ENCODE measurements at regions not wholly inside any gene's neighbourhood (a gene's known extent, or its start where the extent isn't known, plus 50 kb on each side); places are given as distances from the start of the nearest gene placed in this dataset.

DNA sequence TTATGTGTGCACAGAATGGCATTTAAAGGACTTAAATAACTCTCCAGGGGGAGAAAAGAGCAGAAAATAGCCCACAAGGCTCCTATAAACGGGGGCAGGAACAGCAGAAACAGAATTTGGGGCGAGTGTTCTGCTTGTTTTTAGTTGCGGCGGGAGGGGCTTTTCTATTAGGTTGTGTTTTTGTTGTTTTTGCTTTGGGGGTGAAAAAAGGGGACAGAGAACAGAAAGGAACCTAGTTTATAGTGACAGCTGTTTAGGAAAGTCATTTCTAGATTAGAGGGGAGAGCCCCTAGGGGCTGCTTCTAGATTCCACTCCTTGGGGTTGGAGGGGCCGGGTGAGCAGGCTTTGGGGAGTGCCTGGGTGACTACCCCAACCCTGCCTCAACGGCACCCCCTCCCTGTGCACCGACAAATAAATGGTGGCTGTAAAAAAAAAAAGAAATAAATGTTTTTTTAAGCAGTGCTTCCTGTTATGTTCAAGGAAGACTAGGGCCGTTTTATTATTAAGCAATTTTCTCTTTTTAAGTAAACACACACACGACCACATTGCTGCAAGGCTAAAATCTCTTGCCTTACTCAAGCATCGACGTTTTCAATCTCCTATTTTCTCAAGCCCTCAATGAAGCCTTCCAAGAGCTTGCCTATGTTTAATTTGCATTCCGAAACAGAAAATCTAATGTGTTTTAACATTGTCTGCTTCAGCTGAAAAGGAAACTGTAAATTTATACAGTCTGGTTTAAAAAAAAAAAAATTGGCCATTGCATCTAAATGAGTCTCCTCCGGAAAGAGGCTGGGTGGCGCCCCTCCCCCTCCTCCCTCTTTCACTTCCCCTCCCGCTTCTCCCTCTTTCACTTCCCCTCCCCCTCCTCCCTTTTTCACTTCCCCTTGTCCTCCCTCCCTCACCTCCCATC is 123.3 kb upstream of the TBL1X start:
- H3K4me1 ChIP-seq (ENCODE audit: control insufficient read depth, insufficient read depth, low read length), result peaks cover 18% of the 10 kb centered on the region
- no peaks in the 10 kb centered on the region for H3K27me3 ChIP-seq (ENCODE audit: control insufficient read depth in 1 of 2, insufficient read depth in 2 of 2, low read length in 2 of 2)
- no peaks in the 10 kb centered on the region for H3K36me3 ChIP-seq (ENCODE audit: control insufficient read depth in 2 of 2, insufficient read depth in 2 of 2, low read length in 2 of 2)
- no peaks in the 10 kb centered on the region for H3K9me3 ChIP-seq (ENCODE audit: control insufficient read depth in 2 of 2, low read length in 2 of 2)
- H3K27ac ChIP-seq (ENCODE audit: low read length), result peak overlapping the region; percentile 53
- H3K4me3 ChIP-seq (ENCODE audit: low read length in 2 of 2), result peak overlapping the region in 1 of 2 donors; percentile 3
- H3K9ac ChIP-seq (ENCODE audit: low read length in 2 of 2), result peak overlapping the region in 1 of 2 donors; percentile 4

DNA sequence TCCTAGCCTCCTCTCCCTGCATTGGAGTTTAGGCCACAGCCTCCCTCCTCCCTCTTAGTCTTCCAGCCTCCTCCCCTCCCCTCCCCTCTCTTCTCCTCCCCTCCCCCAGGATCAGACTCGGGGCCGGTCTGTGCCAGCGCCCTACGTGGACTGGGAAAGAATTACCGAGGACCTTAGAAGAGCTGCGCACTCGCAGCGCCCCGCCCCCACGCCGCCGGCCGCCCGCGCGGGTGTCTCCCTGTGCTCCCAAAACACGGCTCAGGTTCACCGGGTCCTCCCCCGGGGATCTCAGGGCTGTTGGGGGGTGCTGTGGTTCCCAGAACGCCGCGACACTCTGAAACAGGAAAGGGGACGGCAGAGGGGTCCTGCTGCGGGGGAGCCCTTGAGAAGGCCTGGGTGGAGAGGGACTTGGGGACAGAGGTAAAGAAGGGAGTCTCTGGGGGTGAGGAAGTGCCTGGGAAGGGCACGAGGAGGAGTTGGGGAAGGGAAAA is 122.3 kb upstream of the TBL1X start:
- Histone ChIP-seq H3K4me3 (ENCODE audit: low read length in 2 of 2) (peak overlapping the region; percentile 12 to 59), H3K4me1 (ENCODE audit: control insufficient read depth, insufficient read depth, low read length) (peaks cover 15% of the 10 kb centered on the region), H3K27ac (ENCODE audit: low read length) (no peak overlapping the region), H3K36me3 (ENCODE audit: control insufficient read depth in 2 of 2, insufficient read depth in 2 of 2, low read length in 2 of 2) (no peaks in the 10 kb centered on the region), H3K9me3 (ENCODE audit: control insufficient read depth in 2 of 2, low read length in 2 of 2) (no peaks in the 10 kb centered on the region), H3K9ac (ENCODE audit: low read length in 2 of 2) (no peak overlapping the region), H3K27me3 (ENCODE audit: control insufficient read depth in 1 of 2, insufficient read depth in 2 of 2, low read length in 2 of 2) (no peaks in the 10 kb centered on the region)

DNA sequence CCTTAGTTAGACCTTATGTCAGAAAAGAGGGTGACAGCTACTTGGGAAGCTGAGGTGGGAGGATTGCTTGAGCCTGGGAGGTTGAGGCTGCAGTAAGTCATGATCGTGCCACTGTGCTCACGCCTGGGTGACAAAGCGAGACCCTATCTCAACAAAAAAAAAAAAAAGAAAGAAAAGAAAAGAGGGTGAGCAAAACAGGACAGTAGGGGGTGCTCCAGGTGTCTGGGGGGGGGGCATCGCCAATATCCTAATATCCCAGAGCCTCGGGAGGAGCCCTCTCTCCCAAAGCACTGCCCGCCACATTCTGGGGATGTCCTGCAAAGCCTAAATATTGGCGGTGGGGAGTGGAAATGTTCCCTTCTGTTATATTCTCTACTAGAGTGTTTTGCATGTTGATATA is 120.9 kb upstream of the TBL1X start:
- peaks cover 20% of the 10 kb centered on the region for H3K4me1 ChIP-seq (ENCODE audit: control insufficient read depth, insufficient read depth, low read length)
- no peaks in the 10 kb centered on the region for H3K36me3 ChIP-seq (ENCODE audit: control insufficient read depth in 2 of 2, insufficient read depth in 2 of 2, low read length in 2 of 2)
- H3K9me3 ChIP-seq (ENCODE audit: control insufficient read depth in 2 of 2, low read length in 2 of 2), result no peaks in the 10 kb centered on the region
- no peak overlapping the region for H3K4me3 ChIP-seq (ENCODE audit: low read length in 2 of 2)
- no peaks in the 10 kb centered on the region for H3K27me3 ChIP-seq (ENCODE audit: control insufficient read depth in 1 of 2, insufficient read depth in 2 of 2, low read length in 2 of 2)
- H3K27ac ChIP-seq (ENCODE audit: low read length), result no peak overlapping the region
- H3K9ac ChIP-seq (ENCODE audit: low read length in 2 of 2), result no peak overlapping the region

DNA sequence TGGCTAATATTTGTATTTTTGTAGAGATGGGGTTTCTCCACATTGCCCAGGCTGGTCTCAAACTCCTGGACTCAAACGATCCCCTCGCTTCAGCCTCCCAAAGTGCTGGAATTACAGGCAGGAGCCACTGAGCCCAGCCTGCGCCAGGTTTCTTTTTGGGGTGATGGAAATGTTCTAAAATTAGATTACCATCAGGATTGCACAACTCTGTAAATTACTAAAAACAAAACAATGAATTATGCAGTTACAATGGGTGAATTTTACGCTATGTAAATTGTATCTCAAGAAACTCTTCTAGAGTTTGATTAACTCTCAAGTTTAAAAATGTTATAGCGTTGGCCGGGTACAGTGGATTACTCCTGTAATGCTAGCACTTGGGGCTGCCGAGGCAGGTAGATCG is 118.9 kb upstream of the TBL1X start:
- Histone ChIP-seq H3K9ac (ENCODE audit: low read length in 2 of 2) (no peak overlapping the region), H3K27me3 (ENCODE audit: control insufficient read depth in 1 of 2, insufficient read depth in 2 of 2, low read length in 2 of 2) (no peaks in the 10 kb centered on the region), H3K4me3 (ENCODE audit: low read length in 2 of 2) (no peak overlapping the region), H3K4me1 (ENCODE audit: control insufficient read depth, insufficient read depth, low read length) (peaks cover 23% of the 10 kb centered on the region), H3K27ac (ENCODE audit: low read length) (no peak overlapping the region), H3K36me3 (ENCODE audit: control insufficient read depth in 2 of 2, insufficient read depth in 2 of 2, low read length in 2 of 2) (no peaks in the 10 kb centered on the region), H3K9me3 (ENCODE audit: control insufficient read depth in 2 of 2, low read length in 2 of 2) (no peaks in the 10 kb centered on the region)

DNA sequence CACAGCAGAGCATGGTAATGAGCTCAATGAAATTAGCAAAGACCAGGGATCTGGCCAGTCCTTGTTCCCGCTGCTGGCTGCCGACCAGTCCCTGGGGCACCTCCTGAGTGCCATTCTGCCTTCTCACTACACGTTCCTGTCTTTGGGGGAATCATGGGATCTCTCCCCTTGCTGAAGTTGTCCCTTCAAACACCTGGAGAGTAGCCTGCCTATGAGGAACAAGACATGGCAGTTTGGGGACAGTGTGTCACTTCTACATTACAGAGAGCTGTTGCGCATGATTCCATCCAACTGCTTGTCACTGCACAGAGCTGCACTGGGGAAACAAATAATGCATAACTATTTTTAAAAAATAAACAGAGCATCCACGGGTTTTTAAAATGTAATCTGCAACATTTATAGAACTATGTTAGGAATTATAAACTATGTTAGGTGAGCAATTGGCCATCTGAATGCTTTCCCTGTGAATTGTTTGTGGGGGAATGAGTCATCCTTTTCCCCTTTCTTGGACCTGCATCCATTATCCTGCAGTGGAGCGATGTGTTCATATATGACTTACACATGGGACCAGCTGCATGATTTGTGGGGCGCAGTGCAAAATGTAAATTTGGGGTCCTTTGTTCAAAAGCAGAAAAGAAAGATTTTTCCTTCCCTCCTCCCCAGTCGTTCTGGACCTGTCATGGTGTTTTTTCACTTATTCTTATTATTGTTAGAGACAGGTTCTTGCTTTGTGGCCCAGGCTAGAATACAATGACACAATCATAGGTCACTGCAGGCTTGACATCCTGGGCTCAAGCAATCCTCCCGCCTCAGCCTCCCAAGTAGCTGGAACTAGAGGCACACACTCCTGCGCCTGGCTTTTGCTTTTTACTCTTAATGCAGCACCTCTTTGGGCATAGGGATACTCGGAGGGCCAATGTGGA is 115.0 kb upstream of the TBL1X start:
- H3K27ac ChIP-seq (ENCODE audit: low read length), result no peak overlapping the region
- no peak overlapping the region for H3K4me3 ChIP-seq (ENCODE audit: low read length in 2 of 2)
- H3K27me3 ChIP-seq (ENCODE audit: control insufficient read depth in 1 of 2, insufficient read depth in 2 of 2, low read length in 2 of 2), result no peaks in the 10 kb centered on the region
- no peak overlapping the region for H3K9ac ChIP-seq (ENCODE audit: low read length in 2 of 2)
- H3K9me3 ChIP-seq (ENCODE audit: control insufficient read depth in 2 of 2, low read length in 2 of 2), result no peaks in the 10 kb centered on the region
- H3K36me3 ChIP-seq (ENCODE audit: control insufficient read depth in 2 of 2, insufficient read depth in 2 of 2, low read length in 2 of 2), result no peaks in the 10 kb centered on the region
- peaks cover 20% of the 10 kb centered on the region for H3K4me1 ChIP-seq (ENCODE audit: control insufficient read depth, insufficient read depth, low read length)

DNA sequence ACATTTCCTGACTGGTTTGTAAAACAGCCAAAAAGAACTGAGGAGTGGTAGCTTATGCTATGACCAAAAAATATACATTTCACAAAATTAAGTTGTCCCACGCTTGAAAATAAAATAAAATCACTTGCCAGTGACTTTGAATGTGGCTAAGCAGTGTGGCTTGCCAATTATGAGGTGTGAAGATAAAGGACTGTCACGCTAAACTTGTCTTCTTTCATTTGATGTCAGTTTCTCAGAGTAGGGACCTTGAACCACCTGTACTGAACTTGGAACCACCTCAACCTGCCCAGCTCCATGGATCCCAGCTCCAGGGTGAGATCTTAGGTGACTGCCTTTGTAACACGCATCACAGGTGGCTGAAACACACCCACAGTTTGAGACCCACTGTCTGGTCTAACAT is 113.7 kb upstream of the TBL1X start:
- Histone ChIP-seq H3K9ac (ENCODE audit: low read length in 2 of 2) (no peak overlapping the region), H3K4me1 (ENCODE audit: control insufficient read depth, insufficient read depth, low read length) (peaks cover 20% of the 10 kb centered on the region), H3K27ac (ENCODE audit: low read length) (no peak overlapping the region), H3K9me3 (ENCODE audit: control insufficient read depth in 2 of 2, low read length in 2 of 2) (no peaks in the 10 kb centered on the region), H3K27me3 (ENCODE audit: control insufficient read depth in 1 of 2, insufficient read depth in 2 of 2, low read length in 2 of 2) (no peaks in the 10 kb centered on the region), H3K36me3 (ENCODE audit: control insufficient read depth in 2 of 2, insufficient read depth in 2 of 2, low read length in 2 of 2) (no peaks in the 10 kb centered on the region), H3K4me3 (ENCODE audit: low read length in 2 of 2) (no peak overlapping the region)

DNA sequence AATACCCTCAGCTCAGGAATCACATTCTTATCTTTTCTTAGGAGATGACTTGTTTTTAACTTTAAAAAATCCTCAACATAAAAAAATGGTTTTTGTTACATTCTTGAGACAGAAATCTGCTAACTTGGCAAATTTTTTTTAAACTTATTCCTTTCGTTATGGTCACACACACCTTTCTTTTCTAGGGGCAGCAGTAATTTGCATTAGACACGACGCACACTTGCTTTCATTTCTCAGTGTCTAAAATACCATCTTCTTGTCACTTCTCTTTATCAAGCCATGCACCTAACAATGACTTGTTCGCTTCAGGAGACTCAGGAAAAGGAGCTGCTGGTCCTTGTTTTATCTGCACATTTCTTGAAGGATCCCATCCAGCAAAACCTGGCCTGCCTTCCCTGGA is 112.6 kb upstream of the TBL1X start:
- H3K4me1 ChIP-seq (ENCODE audit: control insufficient read depth, insufficient read depth, low read length), result peaks cover 20% of the 10 kb centered on the region
- H3K4me3 ChIP-seq (ENCODE audit: low read length in 2 of 2), result no peak overlapping the region
- no peaks in the 10 kb centered on the region for H3K27me3 ChIP-seq (ENCODE audit: control insufficient read depth in 1 of 2, insufficient read depth in 2 of 2, low read length in 2 of 2)
- no peaks in the 10 kb centered on the region for H3K36me3 ChIP-seq (ENCODE audit: control insufficient read depth in 2 of 2, insufficient read depth in 2 of 2, low read length in 2 of 2)
- H3K9ac ChIP-seq (ENCODE audit: low read length in 2 of 2), result no peak overlapping the region
- no peaks in the 10 kb centered on the region for H3K9me3 ChIP-seq (ENCODE audit: control insufficient read depth in 2 of 2, low read length in 2 of 2)
- H3K27ac ChIP-seq (ENCODE audit: low read length), result no peak overlapping the region

DNA sequence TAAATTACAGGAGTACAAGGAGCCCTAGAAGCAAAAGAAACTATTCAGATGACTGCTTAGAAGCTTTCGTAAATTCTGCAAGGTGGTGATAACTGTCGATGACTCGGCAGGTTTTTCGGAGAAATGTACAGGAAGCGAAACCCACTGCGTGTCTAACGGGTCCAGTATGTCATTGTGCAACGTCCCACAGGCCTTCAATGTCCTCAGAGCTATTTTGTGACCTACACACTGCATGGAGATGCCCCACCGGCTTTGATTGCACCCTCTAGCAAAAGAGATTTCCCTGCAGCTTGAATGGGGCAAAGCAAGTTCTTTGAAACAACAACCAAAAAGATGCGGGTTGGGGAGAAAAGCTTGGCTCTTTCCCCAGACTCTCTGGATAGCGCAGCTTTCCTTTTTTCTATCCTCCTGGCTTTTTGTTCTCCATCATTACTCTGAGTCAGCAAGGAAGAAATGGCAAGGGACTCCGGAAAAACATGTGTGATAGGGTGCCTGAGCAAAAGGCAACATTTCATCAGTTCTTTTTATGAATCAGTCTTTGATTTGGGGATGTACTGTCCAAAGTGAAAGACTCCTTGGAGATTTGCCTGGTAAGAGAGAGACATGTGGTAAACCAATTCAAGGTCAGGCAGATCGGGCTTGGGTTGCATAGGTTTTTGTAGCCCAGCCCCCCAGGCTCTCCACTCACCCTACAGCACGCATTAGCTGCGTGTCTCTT is 112.0 kb upstream of the TBL1X start:
- Histone ChIP-seq H3K4me1 (ENCODE audit: control insufficient read depth, insufficient read depth, low read length) (peaks cover 20% of the 10 kb centered on the region), H3K36me3 (ENCODE audit: control insufficient read depth in 2 of 2, insufficient read depth in 2 of 2, low read length in 2 of 2) (no peaks in the 10 kb centered on the region), H3K27ac (ENCODE audit: low read length) (no peak overlapping the region), H3K4me3 (ENCODE audit: low read length in 2 of 2) (no peak overlapping the region), H3K27me3 (ENCODE audit: control insufficient read depth in 1 of 2, insufficient read depth in 2 of 2, low read length in 2 of 2) (no peaks in the 10 kb centered on the region), H3K9me3 (ENCODE audit: control insufficient read depth in 2 of 2, low read length in 2 of 2) (no peaks in the 10 kb centered on the region), H3K9ac (ENCODE audit: low read length in 2 of 2) (no peak overlapping the region)

DNA sequence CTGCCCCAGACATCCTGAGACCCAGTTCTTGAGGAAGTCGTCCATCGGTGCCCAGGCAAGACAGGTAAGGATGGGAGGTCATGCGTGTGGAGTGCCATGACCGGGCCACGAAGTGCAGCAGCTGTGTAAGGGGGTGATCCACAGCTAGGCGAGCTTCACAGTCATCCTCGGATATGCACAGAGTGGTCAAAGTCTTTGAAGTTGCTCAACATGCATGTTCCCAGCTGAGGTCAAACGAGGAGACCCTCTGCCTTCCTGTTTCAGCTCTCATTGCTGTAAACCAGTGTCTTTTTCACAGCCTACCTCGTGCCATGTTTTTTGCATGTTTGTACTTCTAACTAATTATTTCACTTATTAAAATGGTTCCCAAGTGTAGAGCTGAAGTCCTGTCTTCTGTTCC is 109.9 kb upstream of the TBL1X start:
- H3K9ac ChIP-seq (ENCODE audit: low read length in 2 of 2), result no peak overlapping the region
- H3K27me3 ChIP-seq (ENCODE audit: control insufficient read depth in 1 of 2, insufficient read depth in 2 of 2, low read length in 2 of 2), result no peaks in the 10 kb centered on the region
- H3K27ac ChIP-seq (ENCODE audit: low read length), result no peak overlapping the region
- no peaks in the 10 kb centered on the region for H3K36me3 ChIP-seq (ENCODE audit: control insufficient read depth in 2 of 2, insufficient read depth in 2 of 2, low read length in 2 of 2)
- H3K4me1 ChIP-seq (ENCODE audit: control insufficient read depth, insufficient read depth, low read length), result peaks cover 12% of the 10 kb centered on the region
- no peaks in the 10 kb centered on the region for H3K9me3 ChIP-seq (ENCODE audit: control insufficient read depth in 2 of 2, low read length in 2 of 2)
- H3K4me3 ChIP-seq (ENCODE audit: low read length in 2 of 2), result no peak overlapping the region

DNA sequence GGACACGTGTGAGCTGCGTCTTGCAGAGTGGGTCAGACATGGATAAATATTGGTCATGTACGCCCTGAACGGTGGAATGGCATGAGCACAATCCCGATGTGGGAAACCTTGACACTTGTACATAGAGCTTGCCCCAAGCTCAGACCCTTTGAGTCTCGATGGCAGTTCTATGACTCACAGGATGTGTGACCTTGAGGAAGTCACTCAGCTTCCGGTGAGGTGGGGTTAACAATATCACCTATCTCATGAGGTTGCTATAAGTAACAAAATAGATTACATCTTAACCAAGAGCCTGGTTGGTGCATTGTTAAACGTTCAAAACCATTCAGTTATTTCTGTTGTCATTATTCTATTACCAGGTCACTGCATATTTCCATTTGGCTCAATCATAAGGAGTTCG is 109.1 kb upstream of the TBL1X start:
- peaks cover 5% of the 10 kb centered on the region for H3K4me1 ChIP-seq (ENCODE audit: control insufficient read depth, insufficient read depth, low read length)
- H3K4me3 ChIP-seq (ENCODE audit: low read length in 2 of 2), result no peak overlapping the region
- no peak overlapping the region for H3K9ac ChIP-seq (ENCODE audit: low read length in 2 of 2)
- H3K36me3 ChIP-seq (ENCODE audit: control insufficient read depth in 2 of 2, insufficient read depth in 2 of 2, low read length in 2 of 2), result no peaks in the 10 kb centered on the region
- no peak overlapping the region for H3K27ac ChIP-seq (ENCODE audit: low read length)
- no peaks in the 10 kb centered on the region for H3K9me3 ChIP-seq (ENCODE audit: control insufficient read depth in 2 of 2, low read length in 2 of 2)
- H3K27me3 ChIP-seq (ENCODE audit: control insufficient read depth in 1 of 2, insufficient read depth in 2 of 2, low read length in 2 of 2), result no peaks in the 10 kb centered on the region

Measured in stomach smooth muscle (tissue), 2 donors.